ENCODE measurements at regions not wholly inside any gene's neighbourhood (a gene's known extent, or its start where the extent isn't known, plus 50 kb on each side); places are given as distances from the start of the nearest gene placed in this dataset.

DNA sequence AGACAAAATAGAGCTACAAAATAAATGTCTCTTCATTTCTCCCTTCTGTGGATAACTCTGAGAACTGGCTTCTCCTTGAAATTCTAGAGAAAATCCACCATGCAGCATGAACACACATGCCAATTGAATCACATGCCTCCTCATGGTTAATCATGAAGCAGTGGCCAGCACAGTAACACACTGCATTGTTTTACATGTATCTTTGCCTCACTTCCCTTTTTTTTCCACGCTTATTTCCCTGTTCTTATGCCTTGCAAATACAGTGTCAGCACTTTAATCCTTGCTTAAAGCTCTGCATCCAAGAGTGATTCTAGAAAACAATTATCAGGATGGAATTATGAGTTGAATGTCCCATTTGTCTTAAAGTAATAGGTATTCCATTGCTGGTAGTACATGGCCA lies 50.3 kb upstream of the ZBTB7C start:
- no peak overlapping the region for H3K9ac ChIP-seq (ENCODE audit: low read depth in 2 of 2, low read length in 2 of 2)
- intact Hi-C loops (cut with DNase I), result no loop called here
- H3K27ac ChIP-seq, result no peak overlapping the region
- H3K4me1 ChIP-seq, result no peaks in the 10 kb centered on the region
- no peaks in the 10 kb centered on the region for H3K36me3 ChIP-seq
- DNase-seq, result no peak
- TF ChIP-seq, protein P1, sequence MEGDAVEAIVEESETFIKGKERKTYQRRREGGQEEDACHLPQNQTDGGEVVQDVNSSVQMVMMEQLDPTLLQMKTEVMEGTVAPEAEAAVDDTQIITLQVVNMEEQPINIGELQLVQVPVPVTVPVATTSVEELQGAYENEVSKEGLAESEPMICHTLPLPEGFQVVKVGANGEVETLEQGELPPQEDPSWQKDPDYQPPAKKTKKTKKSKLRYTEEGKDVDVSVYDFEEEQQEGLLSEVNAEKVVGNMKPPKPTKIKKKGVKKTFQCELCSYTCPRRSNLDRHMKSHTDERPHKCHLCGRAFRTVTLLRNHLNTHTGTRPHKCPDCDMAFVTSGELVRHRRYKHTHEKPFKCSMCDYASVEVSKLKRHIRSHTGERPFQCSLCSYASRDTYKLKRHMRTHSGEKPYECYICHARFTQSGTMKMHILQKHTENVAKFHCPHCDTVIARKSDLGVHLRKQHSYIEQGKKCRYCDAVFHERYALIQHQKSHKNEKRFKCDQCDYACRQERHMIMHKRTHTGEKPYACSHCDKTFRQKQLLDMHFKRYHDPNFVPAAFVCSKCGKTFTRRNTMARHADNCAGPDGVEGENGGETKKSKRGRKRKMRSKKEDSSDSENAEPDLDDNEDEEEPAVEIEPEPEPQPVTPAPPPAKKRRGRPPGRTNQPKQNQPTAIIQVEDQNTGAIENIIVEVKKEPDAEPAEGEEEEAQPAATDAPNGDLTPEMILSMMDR (IDR thresholded peaks at IDR 0.05), result no peak
- H3K27me3 ChIP-seq, result no peaks in the 10 kb centered on the region
- no peaks in the 10 kb centered on the region for H3K9me3 ChIP-seq
- H3K4me3 ChIP-seq, result no peak overlapping the region

- Histone ChIP-seq H3K4me1 (no peaks in the 10 kb centered on the region), H3K4me3 (no peak overlapping the region), H3K9ac (ENCODE audit: low read depth in 2 of 2, low read length in 2 of 2) (no peak overlapping the region), H3K9me3 (no peaks in the 10 kb centered on the region), H3K27me3 (no peaks in the 10 kb centered on the region), H3K36me3 (no peaks in the 10 kb centered on the region), H3K27ac (no peak overlapping the region)
- intact Hi-C loops (cut with DNase I), result no loop called here
- no peak for DNase-seq
- TF ChIP-seq, protein P1 (IDR thresholded peaks at IDR 0.05), result no peak
Measured at GRCh38 chr18:48459016-48459415, 49.8 kb upstream of the ZBTB7C start.
